Activated CD4-positive, alpha-beta T cell treated with anti-CD3 and anti-CD28 coated beads, Interleukin-10, Interleukin-2, amounts not matched to agents 100 ng/mL and 50 ng/mL, durations not matched to agents 16 hours and 8 hours (primary cell): ENCODE measurements at regions not wholly inside any gene's neighbourhood (a gene's known extent, or its start where the extent isn't known, plus 50 kb on each side); places are given as distances from the start of the nearest gene placed in this dataset.

Experiments used
- DNase-seq: peaks from one replicate; pipeline ENCODE4 v3.0.0-alpha.2; 2020

GRCh38 chr5:44868541-44868940 is 59.8 kb downstream of the MRPS30 start:
- DNase-seq: no peak

- DNase-seq: no peak
Measured at GRCh38 chr5:44869928-44870327, 61.2 kb downstream of the MRPS30 start.

GRCh38 chr5:44870430-44870829 is 61.7 kb downstream of the MRPS30 start:
- no peak for DNase-seq

- DNase-seq: no peak
Measured at GRCh38 chr5:44871401-44871800, 62.7 kb downstream of the MRPS30 start.

- DNase-seq: peak; percentile 84
Measured at GRCh38 chr5:44875661-44876605, 67.2 kb downstream of the MRPS30 start.

DNA sequence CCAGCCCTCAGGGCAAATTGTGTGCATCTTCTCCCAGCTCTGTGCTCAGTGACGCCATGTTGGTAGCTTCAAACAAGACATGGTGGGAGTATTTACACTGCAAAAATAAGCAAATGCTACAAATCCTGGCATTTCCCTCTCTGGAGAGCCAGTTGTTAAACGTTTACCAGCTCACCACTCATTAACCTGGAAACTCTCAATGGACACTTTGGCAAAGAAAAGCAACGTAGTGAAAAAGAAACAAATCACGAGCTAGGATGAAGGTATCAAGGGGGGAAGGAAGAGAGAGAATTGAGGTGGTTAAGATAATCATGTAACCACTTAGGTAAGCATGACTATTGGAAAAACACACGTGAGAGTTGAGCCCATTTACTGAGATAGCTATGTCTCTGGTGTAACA is 72.5 kb downstream of the MRPS30 start:
- no peak for DNase-seq

DNA sequence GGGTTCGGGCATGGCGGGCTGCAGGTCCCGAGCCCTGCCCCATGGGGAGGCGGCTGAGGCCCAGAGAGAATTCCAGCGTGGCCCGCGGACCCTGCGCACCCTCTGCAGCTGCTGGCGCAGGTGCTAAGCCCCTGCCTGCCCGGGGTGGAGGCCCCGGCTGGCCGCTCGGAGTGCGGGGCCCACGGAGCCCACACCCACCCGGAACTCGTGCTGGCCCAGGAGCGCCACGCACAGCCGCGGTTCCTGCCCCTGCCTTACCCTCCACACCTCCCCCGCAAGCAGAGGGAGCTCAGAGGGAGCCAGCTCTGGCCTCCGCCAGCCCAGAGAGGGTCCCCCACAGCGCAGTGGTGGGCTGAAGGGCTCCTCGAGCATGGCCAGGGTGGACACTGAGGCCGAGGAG is 75.3 kb downstream of the MRPS30 start:
- DNase-seq: no peak

DNA sequence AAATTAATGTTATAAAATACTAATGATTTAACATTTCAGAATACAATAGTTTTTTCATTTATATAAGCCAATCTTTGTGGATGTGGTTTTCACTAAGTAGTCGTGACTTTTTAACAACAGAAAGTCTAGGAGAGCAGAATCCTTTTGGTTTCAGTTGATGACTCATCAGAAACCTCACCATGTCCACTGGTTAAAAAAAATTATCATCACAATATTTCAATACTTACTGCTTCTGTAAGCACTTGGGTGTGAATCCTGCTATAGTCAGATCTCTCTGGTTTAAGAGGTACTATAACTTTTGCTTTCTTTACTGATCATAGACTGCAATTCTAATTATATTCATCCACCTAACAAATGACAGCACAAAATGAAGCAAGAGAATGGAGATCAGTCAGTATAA is 77.2 kb downstream of the MRPS30 start:
- peak; percentile 59 for DNase-seq

GRCh38 chr5:44887722-44888121 is 79.0 kb downstream of the MRPS30 start:
- peak; percentile 29 for DNase-seq

DNA sequence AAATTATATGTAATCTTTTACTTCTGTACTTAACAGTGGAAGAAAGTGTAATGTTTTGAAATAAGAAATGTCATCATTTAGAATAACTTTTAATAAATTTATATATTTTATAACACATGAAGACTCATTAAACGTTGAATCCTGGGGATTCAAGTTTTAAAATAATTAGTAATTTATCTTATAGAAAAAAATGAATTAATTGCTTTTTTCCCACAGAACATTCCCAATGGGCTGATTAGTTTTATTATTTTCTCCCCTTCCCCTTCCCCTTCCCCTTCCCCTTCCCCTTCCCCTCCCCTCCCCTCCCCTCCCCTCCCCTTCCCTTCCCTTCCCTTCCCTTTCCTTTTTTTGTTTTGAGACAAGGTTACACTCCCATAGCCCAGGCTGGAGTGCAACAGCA is 79.7 kb downstream of the MRPS30 start:
- DNase-seq: no peak

GRCh38 chr5:44891116-44891515 is 82.4 kb downstream of the MRPS30 start:
- DNase-seq: no peak

GRCh38 chr5:44900273-44900954 is 91.7 kb downstream of the MRPS30 start:
- no peak for DNase-seq

- no peak for DNase-seq
Measured at GRCh38 chr5:44907396-44907795, 98.6 kb downstream of the MRPS30 start.

DNA sequence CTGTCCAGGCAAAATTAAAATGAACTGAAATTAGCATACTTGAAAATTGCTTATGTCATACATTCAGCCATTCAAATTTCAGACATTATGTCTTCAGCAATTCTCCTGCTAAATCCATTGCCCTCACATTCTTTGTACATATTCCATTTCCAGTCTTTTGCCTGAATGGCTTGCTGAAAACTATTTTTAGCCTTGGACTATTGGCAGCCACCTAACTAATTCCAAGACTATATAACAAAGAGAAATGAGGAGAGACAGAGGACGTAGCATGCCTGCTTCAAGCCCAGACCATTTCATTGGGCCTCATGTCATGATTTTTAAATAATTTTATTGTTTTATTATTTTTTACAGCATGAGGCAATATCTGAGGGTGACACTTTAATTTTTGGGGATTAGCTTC is 100.3 kb downstream of the MRPS30 start:
- DNase-seq: no peak

GRCh38 chr5:44911501-44911900 is 102.8 kb downstream of the MRPS30 start:
- no peak for DNase-seq

GRCh38 chr5:44914221-44914620 is 105.5 kb downstream of the MRPS30 start:
- DNase-seq: no peak

GRCh38 chr5:44919560-44919959 is 110.8 kb downstream of the MRPS30 start:
- no peak for DNase-seq

GRCh38 chr5:44927115-44927733 is 118.5 kb downstream of the MRPS30 start:
- DNase-seq: no peak

DNA sequence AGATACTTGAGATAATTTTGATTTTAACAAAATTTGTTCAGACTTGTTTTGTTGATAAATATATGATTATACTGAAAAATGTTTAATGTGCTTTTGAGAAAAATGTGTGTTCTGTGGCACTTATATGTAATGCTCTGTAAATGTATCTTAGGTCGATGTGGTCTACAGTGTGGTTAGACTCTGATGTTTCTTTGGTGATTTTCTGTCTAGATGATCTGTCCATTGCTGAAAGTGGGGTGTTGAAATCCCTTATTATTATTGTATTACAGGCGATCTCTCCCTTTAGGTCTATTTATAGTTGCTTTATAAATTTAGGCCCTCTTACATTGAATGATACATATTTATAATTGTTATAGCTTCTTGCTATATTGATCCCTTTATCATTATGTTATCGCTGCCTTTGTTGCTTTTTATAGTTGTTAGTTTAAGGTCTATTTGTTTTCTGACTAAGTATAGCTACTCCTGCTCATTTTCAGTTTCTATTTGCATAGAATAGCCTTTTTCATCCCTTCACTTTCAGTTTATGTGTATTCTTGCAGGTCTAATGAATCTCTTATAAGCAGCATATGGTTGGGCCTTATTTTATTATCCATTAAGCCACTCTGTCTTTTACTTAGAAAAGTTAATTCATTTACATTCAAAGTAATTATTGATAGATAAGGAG is 124.3 kb downstream of the MRPS30 start:
- DNase-seq: no peak

GRCh38 chr5:44933686-44934085 is 124.9 kb downstream of the MRPS30 start:
- no peak for DNase-seq

DNA sequence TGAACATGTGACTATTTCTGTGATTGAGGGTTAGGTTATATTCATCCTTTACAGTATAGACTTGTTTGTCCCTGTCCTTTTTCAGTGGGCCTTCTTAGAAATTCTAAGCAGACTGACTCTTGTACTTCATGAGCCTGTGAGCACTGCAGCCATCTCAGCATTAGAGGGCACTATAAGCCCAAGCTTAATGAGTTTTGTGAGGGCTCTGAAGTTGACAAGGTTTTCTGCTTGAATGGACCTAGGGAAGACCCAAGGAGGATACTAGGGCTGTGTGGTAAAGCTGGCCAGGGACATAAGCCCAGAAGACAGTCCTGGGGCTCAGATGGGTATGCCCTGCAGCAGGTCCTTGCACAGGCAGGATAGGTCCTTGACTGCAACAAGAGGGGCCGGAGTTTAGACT is 126.5 kb downstream of the MRPS30 start:
- DNase-seq: peak; percentile 1

GRCh38 chr5:44935871-44936270 is 127.1 kb downstream of the MRPS30 start:
- DNase-seq: no peak

DNA sequence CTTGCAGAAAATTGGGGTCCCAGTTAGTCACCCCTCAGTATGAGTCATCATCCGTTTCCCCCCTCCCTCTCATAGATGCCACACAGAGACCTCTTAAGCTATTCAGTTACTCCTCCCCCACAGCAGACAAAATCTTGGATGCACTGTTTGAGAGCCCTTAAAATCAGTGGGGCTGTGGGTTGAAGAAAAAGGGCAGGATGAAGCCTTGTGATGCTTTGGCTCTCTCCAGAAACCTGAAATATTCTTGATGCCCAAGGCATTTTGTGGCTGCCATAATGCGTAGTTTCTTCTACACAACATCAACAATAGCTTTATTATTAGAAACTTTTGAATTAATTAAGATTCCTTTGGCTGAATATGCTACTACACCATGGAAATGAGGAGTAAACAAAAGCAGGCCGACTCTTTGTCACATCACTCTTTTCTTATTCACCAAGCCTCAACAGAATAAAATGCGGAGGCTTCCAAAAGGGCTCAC is 133.8 kb downstream of the MRPS30 start:
- DNase-seq: no peak
